ENCODE measurements at regions not wholly inside any gene's neighbourhood (a gene's known extent, or its start where the extent isn't known, plus 50 kb on each side); places are given as distances from the start of the nearest gene placed in this dataset.

GRCh38 chr4:152240232-152240631 is 295.7 kb downstream of the FBXW7 start:
- no peak for TF ChIP-seq SP1 (IDR thresholded peaks at IDR 0.05)
- TF ChIP-seq HDGF (IDR thresholded peaks at IDR 0.05; ENCODE audit: borderline replicate concordance) = no peak
- no peak for TF ChIP-seq FOXA1 (IDR thresholded peaks at IDR 0.05)
- no peak for TF ChIP-seq FOXM1 (IDR thresholded peaks at IDR 0.05; ENCODE audit: borderline replicate concordance)
- TF ChIP-seq, protein P1, sequence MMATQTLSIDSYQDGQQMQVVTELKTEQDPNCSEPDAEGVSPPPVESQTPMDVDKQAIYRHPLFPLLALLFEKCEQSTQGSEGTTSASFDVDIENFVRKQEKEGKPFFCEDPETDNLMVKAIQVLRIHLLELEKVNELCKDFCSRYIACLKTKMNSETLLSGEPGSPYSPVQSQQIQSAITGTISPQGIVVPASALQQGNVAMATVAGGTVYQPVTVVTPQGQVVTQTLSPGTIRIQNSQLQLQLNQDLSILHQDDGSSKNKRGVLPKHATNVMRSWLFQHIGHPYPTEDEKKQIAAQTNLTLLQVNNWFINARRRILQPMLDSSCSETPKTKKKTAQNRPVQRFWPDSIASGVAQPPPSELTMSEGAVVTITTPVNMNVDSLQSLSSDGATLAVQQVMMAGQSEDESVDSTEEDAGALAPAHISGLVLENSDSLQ (IDR thresholded peaks at IDR 0.05) = no peak
